OCI-LY7 (cell line): ENCODE measurements at regions not wholly inside any gene's neighbourhood (a gene's known extent, or its start where the extent isn't known, plus 50 kb on each side); places are given as distances from the start of the nearest gene placed in this dataset.

Experiments
- BruUV-seq: library from RNA; stranded (reverse); fragments of 400-500 nt; replicated peaks from 2 replicates; lab custom pipeline; 2021; lab: Mats Ljungman, UMichigan
- CTCF ChIA-PET: fragments of 300-600 bp; sonication (Branson Sonifier 250); formaldehyde crosslinking; loops from one replicate; lab custom pipeline; 2022; ENCODE audit warnings: antibody characterized with exemption; ENCODE audit not compliant: unreplicated experiment; lab: Charles Lee
- POLR2A ChIA-PET: fragments of 300-600 bp; sonication (Branson Sonifier 250); formaldehyde crosslinking; loops from one replicate; lab custom pipeline; 2022; ENCODE audit warnings: antibody characterized with exemption; lab: Charles Lee
- DNase-seq: peaks from one replicate; pipeline ENCODE4 v3.0.0-alpha.2; 2015; ENCODE audit warnings: low spot score
- H2AFZ ChIP-seq: fragments of 200-600 bp; sonication (generic), shearing (Covaris generic); 2 replicates; pipeline ENCODE4 v1.6.1; 2014; ENCODE audit warnings: mild to moderate bottlenecking, antibody characterized with exemption, low read length, moderate library complexity
- H3K27ac ChIP-seq: fragments of 200-600 bp; sonication (generic); 2 replicates; pipeline ENCODE4 v1.5.1; 2014; ENCODE audit warnings: mixed run types, low read depth, mild to moderate bottlenecking, moderate library complexity, low read length, inconsistent platforms; ENCODE audit not compliant: poor library complexity, severe bottlenecking
- H3K36me3 ChIP-seq: fragments of 200-600 bp; sonication (generic); 2 replicates; pipeline ENCODE4 v1.6.1; 2014; ENCODE audit warnings: mild to moderate bottlenecking, antibody characterized with exemption, low read length, moderate library complexity, mixed read lengths; ENCODE audit not compliant: insufficient read depth
- H3K4me1 ChIP-seq: fragments of 200-600 bp; sonication (generic); 2 replicates; pipeline ENCODE4 v1.5.1; 2014; ENCODE audit warnings: mild to moderate bottlenecking, low read length; ENCODE audit not compliant: insufficient read depth, poor library complexity, severe bottlenecking
- H3K4me2 ChIP-seq: fragments of 200-600 bp; sonication (generic); 2 replicates; pipeline ENCODE4 v1.6.1; 2014; ENCODE audit warnings: mild to moderate bottlenecking, low read length
- H3K4me3 ChIP-seq: fragments of 200-600 bp; sonication (generic); 2 replicates; pipeline ENCODE4 v1.5.1; 2014; ENCODE audit warnings: mild to moderate bottlenecking, low read depth, low read length; ENCODE audit not compliant: poor library complexity, severe bottlenecking
- H3K79me2 ChIP-seq: fragments of 200-600 bp; sonication (generic); 2 replicates; pipeline ENCODE4 v1.6.1; 2016; ENCODE audit warnings: low read depth, mild to moderate bottlenecking, low read length, moderate library complexity, mixed read lengths; ENCODE audit not compliant: insufficient read depth
- H3K9me2 ChIP-seq: fragments of 200-600 bp; sonication (generic); 2 replicates; pipeline ENCODE4 v1.6.1; 2016; ENCODE audit warnings: mild to moderate bottlenecking, low read length, mixed read lengths; ENCODE audit not compliant: insufficient read depth
- H3K9me3 ChIP-seq: fragments of 200-600 bp; sonication (generic); 2 replicates; pipeline ENCODE4 v1.6.1; 2014; ENCODE audit warnings: mild to moderate bottlenecking, mixed run types, low read length, mixed read lengths
- H4K20me1 ChIP-seq: fragments of 200-600 bp; sonication (generic); 2 replicates; pipeline ENCODE4 v1.6.1; 2014; ENCODE audit warnings: mild to moderate bottlenecking, antibody characterized with exemption, low read length, moderate library complexity, mixed read lengths; ENCODE audit not compliant: insufficient read depth
- CTCF ChIP-seq: fragments of 200-600 bp; sonication (generic); conservative IDR thresholded peaks from 2 replicates; pipeline ENCODE4 v1.5.1; 2014; ENCODE audit warnings: mild to moderate bottlenecking, antibody characterized with exemption, low read length, moderate library complexity, mixed read lengths
- EZH2phosphoT487 ChIP-seq: fragments of 200-600 bp; sonication (generic); IDR thresholded peaks from 2 replicates; pipeline ENCODE4 v1.6.1; 2018; ENCODE audit warnings: low read depth, borderline replicate concordance, mild to moderate bottlenecking, mixed run types, antibody characterized with exemption, low read length, moderate library complexity, mixed read lengths
- intact Hi-C: fragments of 100-400 bp; cut with micrococcal nuclease; formaldehyde crosslinking; loops from one replicate; pipeline ENCODE4 v1.10.0; 2022; ENCODE audit not compliant: unreplicated experiment

DNA sequence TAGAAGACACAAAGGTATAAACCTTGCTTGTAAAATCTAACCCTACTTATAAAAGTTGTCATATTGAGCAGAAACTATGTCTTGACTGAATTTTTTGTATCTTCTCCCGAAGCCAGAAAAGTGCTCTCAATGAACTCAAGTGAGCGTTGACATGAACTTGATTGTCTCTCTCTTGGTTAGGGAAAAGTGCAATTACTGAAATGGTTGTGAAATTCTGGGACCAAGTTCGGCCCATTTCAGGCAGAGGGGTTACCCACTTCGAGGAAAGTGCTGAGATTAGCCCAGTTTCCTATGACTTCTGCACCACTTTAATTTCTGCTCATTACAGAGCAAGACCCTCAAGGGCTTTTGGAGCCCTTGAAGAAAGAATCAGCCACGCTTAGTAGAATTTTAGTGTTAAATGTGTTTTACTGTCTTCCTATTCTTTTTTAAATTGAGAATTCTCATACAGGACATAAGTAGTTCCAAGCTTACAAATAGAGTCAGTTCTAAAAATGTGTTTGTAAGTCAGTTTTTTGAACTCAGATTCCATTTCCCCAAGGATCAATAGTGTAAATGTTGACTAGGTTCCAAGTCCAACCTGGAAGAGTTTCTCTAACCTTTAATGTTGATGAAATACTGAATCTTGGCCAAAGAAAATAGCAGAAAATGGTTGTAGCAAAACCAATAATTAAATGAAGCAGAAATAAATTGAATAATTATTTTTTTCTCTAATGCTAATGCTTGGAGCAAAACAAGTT is 125.7 kb upstream of the ACSL4 start:
- Histone ChIP-seq H3K79me2 (no peaks in the 10 kb centered on the region), H3K9me3 (no peaks in the 10 kb centered on the region), H2AFZ (no peak overlapping the region), H3K4me1 (no peaks in the 10 kb centered on the region), H3K27ac (no peak overlapping the region), H3K4me2 (no peak overlapping the region), H3K36me3 (no peaks in the 10 kb centered on the region), H4K20me1 (no peaks in the 10 kb centered on the region), H3K4me3 (no peak overlapping the region), H3K9me2 (no peaks in the 10 kb centered on the region)
- DNase-seq: no peak
- intact Hi-C loops: no loop called here
- ChIA-PET POLR2A (no interaction called here), CTCF (no interaction called here)
- BruUV-seq: no TSS peak
- no peak for TF ChIP-seq CTCF
- no peak for TF ChIP-seq EZH2phosphoT487

DNA sequence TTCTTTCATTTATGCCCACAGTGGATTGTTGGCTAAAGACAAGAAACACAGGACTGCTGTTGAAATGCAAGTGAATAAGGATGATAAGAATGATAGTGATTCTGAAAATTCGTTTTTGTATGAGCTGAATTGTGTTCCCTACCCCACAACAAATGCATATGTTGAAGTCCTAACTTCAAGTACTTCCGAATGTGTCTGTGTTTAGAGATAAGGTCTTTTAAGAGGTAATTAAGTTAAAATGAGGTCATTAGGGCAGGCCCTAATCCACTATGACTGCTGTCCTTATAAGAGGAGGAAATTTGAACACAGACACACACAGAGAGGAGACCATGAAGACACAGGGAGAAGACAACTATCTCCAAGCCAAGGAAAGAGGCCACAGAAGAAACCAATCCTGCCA is 126.6 kb upstream of the ACSL4 start:
- Histone ChIP-seq H3K4me3 (no peak overlapping the region), H3K27ac (no peak overlapping the region), H3K9me2 (no peaks in the 10 kb centered on the region), H3K4me2 (no peak overlapping the region), H4K20me1 (no peaks in the 10 kb centered on the region), H2AFZ (no peak overlapping the region), H3K4me1 (no peaks in the 10 kb centered on the region), H3K79me2 (no peaks in the 10 kb centered on the region), H3K9me3 (no peaks in the 10 kb centered on the region), H3K36me3 (no peaks in the 10 kb centered on the region)
- POLR2A ChIA-PET: no interaction called here
- DNase-seq: no peak
- intact Hi-C loops: no loop called here
- CTCF ChIA-PET: no interaction called here
- BruUV-seq: no TSS peak
- no peak for TF ChIP-seq EZH2phosphoT487
- TF ChIP-seq CTCF: no peak

DNA sequence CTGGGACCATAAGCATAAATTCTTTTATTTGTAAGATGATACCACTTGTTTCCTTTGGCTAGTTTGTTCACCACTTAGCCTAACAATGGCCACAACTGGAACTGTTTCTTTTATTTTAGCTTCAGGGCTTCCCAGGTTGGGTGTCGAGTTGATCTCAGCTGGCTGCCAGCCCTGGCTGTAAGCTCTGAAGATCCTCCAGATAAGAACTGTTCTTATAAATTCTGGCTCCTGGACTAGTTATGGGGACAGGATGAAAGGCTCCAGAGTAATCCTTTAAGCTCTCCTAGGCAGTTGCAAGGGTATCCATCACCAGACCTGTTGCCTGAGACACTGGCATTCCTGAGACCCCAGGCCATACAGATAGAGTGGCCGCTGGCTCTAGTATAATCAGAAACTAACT is 129.4 kb upstream of the ACSL4 start:
- no peak overlapping the region for H2AFZ ChIP-seq
- intact Hi-C loops: no loop called here
- CTCF ChIA-PET: no interaction called here

More for the DNA sequence above, 129.4 kb upstream of the ACSL4 start:
- no TSS peak for BruUV-seq
- Histone ChIP-seq H3K4me2 (no peak overlapping the region), H3K4me3 (no peak overlapping the region), H3K4me1 (no peaks in the 10 kb centered on the region), H3K79me2 (no peaks in the 10 kb centered on the region), H3K36me3 (no peaks in the 10 kb centered on the region), H3K27ac (no peak overlapping the region), H4K20me1 (no peaks in the 10 kb centered on the region), H3K9me3 (no peaks in the 10 kb centered on the region), H3K9me2 (no peaks in the 10 kb centered on the region)
- no peak for DNase-seq
- POLR2A ChIA-PET: interaction anchor here (0.6 kb wide), 1 partner anchor 9 kb away, joined by 4 read pairs; no protein-coding TSS in a partner anchor
- TF ChIP-seq CTCF (no peak), EZH2phosphoT487 (no peak)
